ENCODE measurements at regions not wholly inside any gene's neighbourhood (a gene's known extent, or its start where the extent isn't known, plus 50 kb on each side); places are given as distances from the start of the nearest gene placed in this dataset.

GRCh38 chr17:33504571-33504970 is 211.5 kb upstream of the ASIC2 start:
- TF ChIP-seq, protein P1, sequence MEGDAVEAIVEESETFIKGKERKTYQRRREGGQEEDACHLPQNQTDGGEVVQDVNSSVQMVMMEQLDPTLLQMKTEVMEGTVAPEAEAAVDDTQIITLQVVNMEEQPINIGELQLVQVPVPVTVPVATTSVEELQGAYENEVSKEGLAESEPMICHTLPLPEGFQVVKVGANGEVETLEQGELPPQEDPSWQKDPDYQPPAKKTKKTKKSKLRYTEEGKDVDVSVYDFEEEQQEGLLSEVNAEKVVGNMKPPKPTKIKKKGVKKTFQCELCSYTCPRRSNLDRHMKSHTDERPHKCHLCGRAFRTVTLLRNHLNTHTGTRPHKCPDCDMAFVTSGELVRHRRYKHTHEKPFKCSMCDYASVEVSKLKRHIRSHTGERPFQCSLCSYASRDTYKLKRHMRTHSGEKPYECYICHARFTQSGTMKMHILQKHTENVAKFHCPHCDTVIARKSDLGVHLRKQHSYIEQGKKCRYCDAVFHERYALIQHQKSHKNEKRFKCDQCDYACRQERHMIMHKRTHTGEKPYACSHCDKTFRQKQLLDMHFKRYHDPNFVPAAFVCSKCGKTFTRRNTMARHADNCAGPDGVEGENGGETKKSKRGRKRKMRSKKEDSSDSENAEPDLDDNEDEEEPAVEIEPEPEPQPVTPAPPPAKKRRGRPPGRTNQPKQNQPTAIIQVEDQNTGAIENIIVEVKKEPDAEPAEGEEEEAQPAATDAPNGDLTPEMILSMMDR (IDR thresholded peaks at IDR 0.05): no peak
- no peak for TF ChIP-seq POLR2AphosphoS5 (IDR thresholded peaks at IDR 0.05)
- no peak for TF ChIP-seq POLR2A (IDR thresholded peaks at IDR 0.05)

All from gastroesophageal sphincter (tissue), 3 donors.